ENCODE measurements at regions not wholly inside any gene's neighbourhood (a gene's known extent, or its start where the extent isn't known, plus 50 kb on each side); places are given as distances from the start of the nearest gene placed in this dataset.

DNA sequence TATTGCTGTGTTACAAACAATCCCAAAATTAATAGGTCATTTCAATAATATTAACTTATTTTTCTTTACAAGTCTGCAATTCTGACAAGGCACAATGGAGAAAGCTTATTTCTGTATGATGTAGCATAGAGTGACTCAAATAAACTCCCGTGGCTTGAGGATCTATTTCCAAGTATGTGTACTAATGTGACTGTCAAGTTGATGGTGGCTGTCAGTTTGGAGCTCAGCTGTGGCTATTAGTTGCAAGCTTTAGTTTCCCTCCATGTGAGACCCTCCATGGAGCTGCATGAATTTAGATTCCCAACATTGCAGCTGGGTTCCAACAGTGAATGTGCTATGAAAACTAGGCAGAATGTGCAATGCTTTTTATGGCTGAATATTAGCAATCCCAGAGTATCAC is 515.5 kb upstream of the GBE1 start:
- TF ChIP-seq CTCF (IDR thresholded peaks at IDR 0.05; ENCODE audit: control insufficient read depth, insufficient read depth, low read depth, low read length, missing control alignments), result no peak
- no peak overlapping the region for H3K4me3 ChIP-seq (ENCODE audit: control insufficient read depth, low read depth, low read length)
- DNase-seq (ENCODE audit: low read depth), result no peak

DNA sequence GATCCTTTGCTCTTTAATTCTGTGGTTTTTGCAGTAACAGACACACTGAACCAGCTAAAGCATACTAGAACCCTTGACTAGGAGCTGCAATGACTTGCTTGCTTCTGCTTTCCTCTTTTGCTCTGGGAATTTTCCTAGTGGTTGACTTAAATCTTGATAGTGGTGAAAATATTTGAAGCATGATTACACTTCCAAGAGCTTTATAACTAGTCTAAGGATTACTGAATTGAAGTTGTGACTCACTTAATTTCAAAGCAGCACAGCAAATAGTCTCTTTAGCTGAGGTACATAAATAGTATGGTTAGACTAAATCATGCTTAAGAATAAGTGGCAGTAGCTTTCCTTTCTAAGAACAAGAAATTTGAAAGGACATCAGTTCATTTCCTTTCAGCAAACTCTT is 513.5 kb upstream of the GBE1 start:
- TF ChIP-seq CTCF (IDR thresholded peaks at IDR 0.05; ENCODE audit: control insufficient read depth, insufficient read depth, low read depth, low read length, missing control alignments), result no peak
- H3K4me3 ChIP-seq (ENCODE audit: control insufficient read depth, low read depth, low read length), result no peak overlapping the region

GRCh38 chr3:82265747-82266146 is 504.3 kb upstream of the GBE1 start:
- TF ChIP-seq CTCF (IDR thresholded peaks at IDR 0.05; ENCODE audit: control insufficient read depth, insufficient read depth, low read depth, low read length, missing control alignments), result no peak
- no peak for DNase-seq (ENCODE audit: low read depth)

More for the DNA sequence above, 513.5 kb upstream of the GBE1 start:
- no peak for DNase-seq (ENCODE audit: low read depth)

GRCh38 chr3:82262193-82262592 is 500.7 kb upstream of the GBE1 start:
- H3K4me3 ChIP-seq (ENCODE audit: control insufficient read depth, low read depth, low read length), result no peak overlapping the region
- no peak for TF ChIP-seq CTCF (IDR thresholded peaks at IDR 0.05; ENCODE audit: control insufficient read depth, insufficient read depth, low read depth, low read length, missing control alignments)
- no peak for DNase-seq (ENCODE audit: low read depth)

More at GRCh38 chr3:82265747-82266146, 504.3 kb upstream of the GBE1 start:
- H3K4me3 ChIP-seq (ENCODE audit: control insufficient read depth, low read depth, low read length), result no peak overlapping the region

DNA sequence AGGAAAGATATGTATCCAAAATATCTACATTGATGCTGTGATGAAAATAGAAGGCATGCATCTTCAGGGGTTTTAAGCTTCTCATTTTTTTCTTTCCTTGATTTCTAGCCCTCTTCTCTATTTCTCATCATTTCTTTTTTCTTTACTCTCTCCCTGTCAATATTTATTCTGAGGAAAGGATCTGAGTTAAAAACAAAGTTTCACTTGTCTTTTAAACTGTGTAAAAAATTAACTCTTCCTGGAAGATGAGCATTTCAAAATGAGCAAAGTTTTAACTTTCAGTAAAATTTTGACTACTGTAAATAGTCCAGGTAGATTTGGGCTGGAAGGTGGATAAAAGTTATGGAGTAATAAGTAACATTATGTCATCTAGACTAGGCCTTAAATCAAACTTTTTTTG is 500.2 kb upstream of the GBE1 start:
- H3K4me3 ChIP-seq (ENCODE audit: control insufficient read depth, low read depth, low read length), result no peak overlapping the region
- no peak for TF ChIP-seq CTCF (IDR thresholded peaks at IDR 0.05; ENCODE audit: control insufficient read depth, insufficient read depth, low read depth, low read length, missing control alignments)
- no peak for DNase-seq (ENCODE audit: low read depth)

- no peak for TF ChIP-seq CTCF (IDR thresholded peaks at IDR 0.05; ENCODE audit: control insufficient read depth, insufficient read depth, low read depth, low read length, missing control alignments)
- H3K4me3 ChIP-seq (ENCODE audit: control insufficient read depth, low read depth, low read length), result no peak overlapping the region
Observed at GRCh38 chr3:82261013-82261412, 499.6 kb upstream of the GBE1 start.

GRCh38 chr3:82259994-82260393 is 498.5 kb upstream of the GBE1 start:
- H3K4me3 ChIP-seq (ENCODE audit: control insufficient read depth, low read depth, low read length), result no peak overlapping the region
- TF ChIP-seq CTCF (IDR thresholded peaks at IDR 0.05; ENCODE audit: control insufficient read depth, insufficient read depth, low read depth, low read length, missing control alignments), result no peak
- no peak for DNase-seq (ENCODE audit: low read depth)

More at GRCh38 chr3:82261013-82261412, 499.6 kb upstream of the GBE1 start:
- DNase-seq (ENCODE audit: low read depth), result no peak
